T-helper 17 cell (primary cell): ENCODE measurements at regions not wholly inside any gene's neighbourhood (a gene's known extent, or its start where the extent isn't known, plus 50 kb on each side); places are given as distances from the start of the nearest gene placed in this dataset.
"Not testable (repeated sequence)": the region's sequence is repeated elsewhere in the genome, so short reads cannot be mapped to it uniquely, and the experiment has no call there.

Experiments used
- ATAC-seq: fragments of 150-1000 bp; cut with Tn5 transposase; 2 replicates; pipeline ENCODE4 v1.10.0; 2021; ENCODE audit warnings: mild to moderate bottlenecking, moderate library complexity
- DNase-seq, 3 donors: peaks; one replicate each; pipeline versions ENCODE4 v3.0.0 to v3.0.0-alpha.2; 2020 to 2021
- H3K9me3 ChIP-seq: one replicate; pipeline ENCODE4 v1.7.0; 2013; ENCODE audit warnings: low read length, mild to moderate bottlenecking; ENCODE audit not compliant: control insufficient read depth, poor library complexity, severe bottlenecking
- H3K27ac Mint-ChIP-seq: one replicate; pipeline ENCODE4 v1.8.0; 2022; ENCODE audit warnings: mild to moderate bottlenecking, moderate library complexity, mixed read lengths
- H3K27me3 Mint-ChIP-seq: one replicate; pipeline ENCODE4 v1.8.0; 2022; ENCODE audit warnings: mixed read lengths
- H3K36me3 Mint-ChIP-seq: one replicate; pipeline ENCODE4 v1.8.0; 2022; ENCODE audit warnings: low read depth, mixed read lengths
- H3K4me1 Mint-ChIP-seq: one replicate; pipeline ENCODE4 v1.8.0; 2022; ENCODE audit warnings: mild to moderate bottlenecking, mixed read lengths
- H3K4me3 Mint-ChIP-seq: one replicate; pipeline ENCODE4 v1.8.0; 2022; ENCODE audit warnings: mild to moderate bottlenecking, moderate library complexity, mixed read lengths

DNA sequence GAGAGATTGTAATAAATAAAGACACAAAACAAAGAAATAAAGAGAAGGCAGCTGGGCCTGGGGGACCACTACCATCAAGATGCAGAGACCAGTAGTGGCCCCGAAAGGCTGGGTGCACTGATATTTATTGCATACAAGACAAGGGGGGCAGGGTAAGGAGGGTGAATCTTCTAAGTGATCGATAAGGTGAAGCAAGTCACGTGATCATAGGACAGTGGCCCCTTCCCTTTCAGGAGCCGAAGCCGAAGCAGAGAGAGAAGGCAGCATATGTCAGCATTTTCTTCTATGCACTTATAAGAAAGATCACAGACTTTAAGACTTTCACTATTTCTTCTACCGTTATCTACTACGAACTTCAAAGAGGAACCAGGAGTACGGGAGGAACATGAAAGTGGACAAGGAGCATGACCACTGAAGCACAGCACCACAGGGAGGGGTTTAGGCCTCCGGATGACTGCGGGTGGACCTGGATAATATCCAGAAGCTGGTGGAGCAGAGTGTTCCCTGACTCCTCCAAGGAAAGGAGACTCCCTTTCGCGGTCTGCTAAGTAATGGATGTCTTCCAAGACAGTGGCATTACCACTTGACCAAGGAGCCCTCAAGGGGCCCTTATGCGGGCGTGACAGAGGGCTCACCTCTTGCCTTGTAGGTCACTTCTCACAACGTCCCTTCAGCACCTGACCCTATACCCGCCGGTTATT, 126.4 kb downstream of the RBM46 start:
- not testable (repeated sequence) for ATAC-seq, H3K27me3 Mint-ChIP-seq, H3K27ac Mint-ChIP-seq, H3K4me3 Mint-ChIP-seq, H3K9me3 ChIP-seq, H3K4me1 Mint-ChIP-seq, H3K36me3 Mint-ChIP-seq, DNase-seq

- no peaks in the 10 kb centered on the region for H3K27me3 Mint-ChIP-seq
- H3K36me3 Mint-ChIP-seq, result no peaks in the 10 kb centered on the region
- no peak for ATAC-seq
- no peak overlapping the region for H3K27ac Mint-ChIP-seq
- no peak overlapping the region for H3K4me3 Mint-ChIP-seq
- no peaks in the 10 kb centered on the region for H3K4me1 Mint-ChIP-seq
- no peak for DNase-seq
- no peaks in the 10 kb centered on the region for H3K9me3 ChIP-seq
These were observed 127.1 kb downstream of the RBM46 start for GRCh38 chr4:154908168-154908567.

GRCh38 chr4:154911097-154911496, 130.0 kb downstream of the RBM46 start:
- Mint-ChIP-seq H3K4me1 (no peaks in the 10 kb centered on the region), H3K27ac (no peak overlapping the region), H3K27me3 (no peaks in the 10 kb centered on the region)

GRCh38 chr4:154911608-154912098, 130.6 kb downstream of the RBM46 start:
- H3K4me1 Mint-ChIP-seq, result no peaks in the 10 kb centered on the region
- H3K36me3 Mint-ChIP-seq, result no peaks in the 10 kb centered on the region
- H3K9me3 ChIP-seq, result no peaks in the 10 kb centered on the region
- ATAC-seq, result no peak
- H3K4me3 Mint-ChIP-seq, result no peak overlapping the region
- no peak for DNase-seq
- no peak overlapping the region for H3K27ac Mint-ChIP-seq
- no peaks in the 10 kb centered on the region for H3K27me3 Mint-ChIP-seq

More at GRCh38 chr4:154911097-154911496, 130.0 kb downstream of the RBM46 start:
- Mint-ChIP-seq H3K36me3 (no peaks in the 10 kb centered on the region), H3K4me3 (no peak overlapping the region)
- ATAC-seq, result no peak
- H3K9me3 ChIP-seq, result no peaks in the 10 kb centered on the region
- DNase-seq, result no peak

GRCh38 chr4:154916068-154916467, 135.0 kb downstream of the RBM46 start:
- no peaks in the 10 kb centered on the region for H3K9me3 ChIP-seq
- Mint-ChIP-seq H3K4me1 (no peaks in the 10 kb centered on the region), H3K36me3 (no peaks in the 10 kb centered on the region), H3K4me3 (no peak overlapping the region), H3K27ac (no peak overlapping the region), H3K27me3 (no peaks in the 10 kb centered on the region)
- ATAC-seq (no peak), DNase-seq (no peak)

DNA sequence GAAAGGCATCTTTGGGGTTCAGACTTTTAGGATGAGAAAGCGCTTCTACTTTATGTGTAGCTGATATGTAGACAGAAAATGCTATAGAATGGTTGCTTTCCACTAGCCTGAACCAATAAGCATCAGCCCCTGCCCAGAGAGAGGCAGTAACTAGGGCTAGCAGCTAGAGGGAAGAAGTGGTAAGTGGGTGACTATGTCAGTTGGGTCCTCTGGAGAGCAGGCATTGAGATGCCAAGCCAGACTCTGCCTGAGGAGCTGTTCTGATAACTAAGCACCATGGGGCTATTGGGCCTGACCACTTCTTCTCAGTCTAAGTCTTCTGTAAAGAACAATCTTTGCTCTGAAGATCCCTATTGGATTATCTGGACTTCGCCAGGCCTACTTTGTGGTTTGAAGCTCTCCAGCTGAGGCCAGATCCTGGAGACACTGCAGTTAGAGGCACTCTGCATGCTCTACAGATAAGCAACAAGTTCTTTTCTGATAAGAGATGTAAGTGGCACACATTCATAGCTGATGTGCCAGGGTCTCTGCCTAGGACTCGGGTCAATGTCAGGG, 146.1 kb downstream of the RBM46 start:
- no peak overlapping the region for H3K4me3 Mint-ChIP-seq
- no peaks in the 10 kb centered on the region for H3K4me1 Mint-ChIP-seq
- H3K9me3 ChIP-seq, result no peaks in the 10 kb centered on the region
- no peak for DNase-seq
- no peaks in the 10 kb centered on the region for H3K36me3 Mint-ChIP-seq
- no peak overlapping the region for H3K27ac Mint-ChIP-seq
- ATAC-seq, result no peak
- H3K27me3 Mint-ChIP-seq, result no peaks in the 10 kb centered on the region

GRCh38 chr4:154928640-154929257, 147.7 kb downstream of the RBM46 start:
- H3K27ac Mint-ChIP-seq, result no peak overlapping the region
- no peak for DNase-seq
- no peaks in the 10 kb centered on the region for H3K4me1 Mint-ChIP-seq
- H3K36me3 Mint-ChIP-seq, result no peaks in the 10 kb centered on the region
- no peaks in the 10 kb centered on the region for H3K27me3 Mint-ChIP-seq
- no peaks in the 10 kb centered on the region for H3K9me3 ChIP-seq
- H3K4me3 Mint-ChIP-seq, result no peak overlapping the region
- no peak for ATAC-seq

DNA sequence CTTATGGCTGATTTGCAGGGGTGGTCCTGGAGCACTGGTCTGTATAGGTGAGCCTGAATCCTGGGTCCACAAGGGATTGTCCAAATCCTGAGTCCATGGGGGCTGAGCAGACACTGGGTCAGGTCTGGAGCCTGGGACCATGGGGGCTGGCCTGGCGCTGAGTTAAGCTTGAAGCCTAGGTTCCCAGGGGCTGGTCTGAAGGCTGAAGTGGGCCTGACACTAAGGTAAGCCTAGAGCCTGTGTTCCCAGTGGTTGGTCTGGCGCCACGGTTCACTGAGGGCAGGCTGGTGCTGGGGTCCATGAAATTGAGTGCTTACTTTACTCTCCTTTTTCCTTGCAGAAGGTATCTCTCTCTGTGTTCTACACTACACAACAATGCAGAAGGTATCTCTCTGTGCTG, 155.8 kb downstream of the RBM46 start:
- Mint-ChIP-seq H3K4me1 (no peaks in the 10 kb centered on the region), H3K4me3 (no peak overlapping the region), H3K27me3 (peaks cover 16% of the 10 kb centered on the region), H3K27ac (no peak overlapping the region), H3K36me3 (peaks cover 2% of the 10 kb centered on the region)
- ATAC-seq (no peak), DNase-seq (no peak)
- H3K9me3 ChIP-seq, result no peaks in the 10 kb centered on the region

DNA sequence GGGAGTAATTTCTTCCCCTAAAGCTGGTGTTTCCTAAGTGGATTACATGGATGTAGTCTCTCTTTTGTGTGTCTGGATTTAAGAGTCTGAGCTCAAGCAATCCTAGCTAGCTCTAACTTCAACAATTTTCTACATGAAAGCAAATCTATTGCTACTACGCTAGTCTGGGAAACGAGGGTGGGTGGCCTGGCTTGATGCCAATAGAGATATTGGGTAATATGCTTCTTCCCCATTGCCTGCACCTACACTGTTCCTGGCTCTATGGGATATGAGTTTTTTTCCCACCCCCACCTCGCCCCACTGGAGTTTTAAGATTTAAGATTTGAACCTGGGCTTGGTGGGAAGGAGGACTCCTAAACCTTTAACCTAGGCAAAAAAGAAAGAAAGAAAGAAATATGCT, 158.8 kb downstream of the RBM46 start:
- Mint-ChIP-seq H3K27ac (no peak overlapping the region), H3K27me3 (peaks cover 16% of the 10 kb centered on the region), H3K4me1 (no peaks in the 10 kb centered on the region), H3K4me3 (no peak overlapping the region), H3K36me3 (peaks cover 2% of the 10 kb centered on the region)
- no peaks in the 10 kb centered on the region for H3K9me3 ChIP-seq
- ATAC-seq, result no peak
- DNase-seq, result no peak

DNA sequence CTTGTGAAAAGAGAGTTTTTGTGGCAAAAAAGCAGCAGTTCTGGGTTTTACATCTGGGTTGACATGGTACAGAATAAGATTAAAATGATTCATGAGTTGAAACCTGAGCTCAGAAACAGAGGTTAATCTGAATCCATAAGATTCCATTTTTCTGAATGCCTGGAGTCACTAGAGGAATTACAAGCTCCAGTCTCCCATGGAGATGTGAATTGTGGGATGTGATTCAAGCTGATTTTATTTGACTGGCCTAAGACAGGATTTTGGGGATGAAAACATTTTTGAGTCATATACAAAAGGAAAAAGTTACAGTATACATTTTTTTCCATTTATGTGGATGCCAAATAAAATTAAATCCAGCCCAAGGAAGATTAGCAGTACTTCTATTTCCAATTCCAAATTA, 161.1 kb downstream of the RBM46 start:
- H3K9me3 ChIP-seq, result no peaks in the 10 kb centered on the region
- Mint-ChIP-seq H3K4me1 (no peaks in the 10 kb centered on the region), H3K27ac (no peak overlapping the region), H3K4me3 (no peak overlapping the region), H3K27me3 (peaks cover 16% of the 10 kb centered on the region), H3K36me3 (peaks cover 2% of the 10 kb centered on the region)
- DNase-seq, result no peak
- ATAC-seq, result no peak

GRCh38 chr4:154944996-154945395, 163.9 kb downstream of the RBM46 start:
- ATAC-seq (no peak), DNase-seq (no peak)
- no peaks in the 10 kb centered on the region for H3K9me3 ChIP-seq
- H3K36me3 Mint-ChIP-seq, result no peaks in the 10 kb centered on the region
- H3K4me1 Mint-ChIP-seq, result no peaks in the 10 kb centered on the region
- no peak overlapping the region for H3K27ac Mint-ChIP-seq
- H3K27me3 Mint-ChIP-seq, result peaks cover 15% of the 10 kb centered on the region
- H3K4me3 Mint-ChIP-seq, result no peak overlapping the region

GRCh38 chr4:154946113-154946512, 165.0 kb downstream of the RBM46 start:
- H3K4me3 Mint-ChIP-seq, result no peak overlapping the region
- H3K4me1 Mint-ChIP-seq, result no peaks in the 10 kb centered on the region
- H3K9me3 ChIP-seq, result no peaks in the 10 kb centered on the region
- ATAC-seq (no peak), DNase-seq (no peak)
- peaks cover 7% of the 10 kb centered on the region for H3K27me3 Mint-ChIP-seq
- H3K36me3 Mint-ChIP-seq, result no peaks in the 10 kb centered on the region
- H3K27ac Mint-ChIP-seq, result no peak overlapping the region

DNA sequence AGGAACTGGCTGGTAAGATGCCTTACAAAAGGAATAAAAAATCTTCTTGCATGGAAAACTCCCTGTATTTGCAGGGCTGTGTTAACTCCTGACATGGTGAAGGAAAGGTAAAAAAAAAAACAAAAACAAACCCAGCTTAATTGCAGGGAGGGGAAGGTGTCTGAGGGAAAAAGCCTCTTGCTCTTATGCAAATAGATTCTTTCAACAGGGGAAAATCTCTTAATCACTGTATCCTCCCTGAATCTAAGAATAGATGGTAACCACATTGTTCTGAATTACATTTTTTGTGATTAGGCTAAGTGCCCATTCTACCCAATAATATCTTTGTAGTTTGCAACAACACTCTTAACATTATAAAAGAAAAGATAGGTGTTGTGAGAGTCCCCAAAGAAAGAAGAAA, 172.6 kb downstream of the RBM46 start:
- no peaks in the 10 kb centered on the region for H3K4me1 Mint-ChIP-seq
- DNase-seq (no peak), ATAC-seq (no peak)
- H3K4me3 Mint-ChIP-seq, result no peak overlapping the region
- no peaks in the 10 kb centered on the region for H3K36me3 Mint-ChIP-seq
- no peak overlapping the region for H3K27ac Mint-ChIP-seq
- H3K9me3 ChIP-seq, result no peaks in the 10 kb centered on the region
- H3K27me3 Mint-ChIP-seq, result peaks cover 2% of the 10 kb centered on the region

DNA sequence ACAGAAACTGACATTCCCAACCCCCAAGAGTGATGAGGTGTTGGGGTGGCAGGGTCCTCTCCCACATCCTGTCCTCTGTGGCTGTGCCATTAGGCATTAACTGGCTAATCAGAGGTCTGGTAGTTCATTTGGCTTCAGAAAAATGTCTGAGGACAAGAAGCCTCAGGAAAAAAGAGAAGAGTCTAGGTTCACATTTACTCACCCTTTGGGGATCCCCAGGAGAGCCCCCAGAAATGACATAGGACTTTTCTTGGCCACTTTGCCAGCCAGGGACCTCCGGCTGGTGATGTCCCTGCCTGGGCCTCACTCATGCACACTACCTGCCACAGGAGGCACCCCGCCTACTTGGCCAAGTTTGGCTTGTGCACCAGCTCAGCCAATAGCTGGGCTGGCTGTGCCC, 173.0 kb downstream of the RBM46 start:
- Mint-ChIP-seq H3K4me3 (no peak overlapping the region), H3K36me3 (no peaks in the 10 kb centered on the region), H3K4me1 (no peaks in the 10 kb centered on the region), H3K27me3 (peaks cover 6% of the 10 kb centered on the region), H3K27ac (no peak overlapping the region)
- no peaks in the 10 kb centered on the region for H3K9me3 ChIP-seq
- DNase-seq (no peak), ATAC-seq (no peak)
